ENCODE measurements at regions not wholly inside any gene's neighbourhood (a gene's known extent, or its start where the extent isn't known, plus 50 kb on each side); places are given as distances from the start of the nearest gene placed in this dataset.
"Not testable (repeated sequence)": the region's sequence is repeated elsewhere in the genome, so short reads cannot be mapped to it uniquely, and the experiment has no call there.

DNA sequence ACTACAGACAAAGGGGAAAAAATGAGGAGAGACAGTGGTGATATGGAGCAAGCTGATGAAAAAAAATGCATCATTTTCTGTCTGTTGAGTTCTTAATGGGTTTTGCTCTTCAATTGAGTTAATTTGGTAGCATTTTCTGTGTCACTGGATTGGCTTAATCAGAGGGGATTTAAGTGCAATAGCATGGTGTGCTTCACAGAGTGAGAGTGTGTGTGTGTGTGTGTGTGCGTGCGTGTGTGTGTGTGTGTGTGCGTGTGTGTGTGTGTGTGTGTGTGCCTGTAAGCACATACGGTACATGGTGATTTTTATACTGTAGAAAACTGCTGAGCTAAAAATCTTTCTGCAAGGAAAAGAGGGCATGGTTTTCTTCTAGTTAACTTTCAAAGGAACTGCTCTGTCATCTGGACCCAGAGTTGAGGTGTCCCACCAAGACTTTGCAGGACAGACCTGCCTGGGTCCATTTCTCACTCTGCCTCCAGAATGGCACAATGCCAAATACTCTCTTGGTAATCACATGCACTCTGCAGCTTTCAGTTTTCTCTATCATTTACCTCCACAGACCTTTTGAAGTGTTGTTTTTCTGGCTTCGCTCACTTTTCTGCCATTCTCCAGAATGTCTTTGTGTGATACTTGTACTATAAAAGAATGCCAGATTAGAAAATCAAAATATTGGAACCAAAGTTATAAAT is 952.6 kb upstream of the SOX9 start:
- intact Hi-C loops (cut with DNase I): no loop called here
- no peak for DNase-seq (ENCODE audit: low spot score)

DNA sequence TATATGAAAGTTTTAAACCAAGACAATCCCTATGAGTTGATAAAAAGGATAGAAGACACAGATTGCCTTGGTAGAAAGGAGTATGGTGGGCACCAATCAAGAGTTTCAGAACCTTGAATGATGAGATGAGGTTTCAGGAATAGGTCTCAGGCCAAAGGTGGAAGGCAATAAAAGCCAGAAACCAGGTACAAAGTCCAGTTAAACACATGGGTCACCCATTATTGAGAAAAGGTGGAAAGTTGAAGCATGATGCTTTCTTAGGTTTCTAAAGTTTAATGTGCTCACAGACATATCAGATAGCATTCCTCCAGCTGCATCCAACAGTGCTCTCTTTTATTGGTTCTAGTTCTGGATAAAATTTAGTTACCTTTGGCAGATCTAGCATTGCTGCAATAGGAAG is 950.8 kb upstream of the SOX9 start:
- intact Hi-C loops (cut with DNase I): no loop called here
- no peak for DNase-seq (ENCODE audit: low spot score)

DNA sequence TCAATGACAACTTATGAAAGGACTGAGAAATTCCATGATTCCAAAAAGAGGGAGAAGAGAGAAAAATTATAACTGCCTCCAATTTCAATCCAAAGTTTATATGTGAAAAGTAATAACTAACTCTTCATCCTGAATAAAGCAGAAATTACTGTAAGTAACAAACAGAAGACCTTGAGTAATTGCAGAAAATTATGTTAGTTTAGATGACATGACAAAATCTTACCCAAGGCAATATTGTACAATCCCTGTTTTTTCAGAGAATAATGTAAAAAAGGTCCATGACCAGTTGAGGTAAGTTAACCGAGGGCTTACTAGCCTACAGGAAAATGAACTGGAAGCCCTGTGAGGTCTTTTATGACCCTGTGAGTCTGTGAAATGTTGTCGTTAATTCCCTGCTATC is 949.5 kb upstream of the SOX9 start:
- DNase-seq (ENCODE audit: low spot score): no peak
- intact Hi-C loops (cut with DNase I): no loop called here

DNA sequence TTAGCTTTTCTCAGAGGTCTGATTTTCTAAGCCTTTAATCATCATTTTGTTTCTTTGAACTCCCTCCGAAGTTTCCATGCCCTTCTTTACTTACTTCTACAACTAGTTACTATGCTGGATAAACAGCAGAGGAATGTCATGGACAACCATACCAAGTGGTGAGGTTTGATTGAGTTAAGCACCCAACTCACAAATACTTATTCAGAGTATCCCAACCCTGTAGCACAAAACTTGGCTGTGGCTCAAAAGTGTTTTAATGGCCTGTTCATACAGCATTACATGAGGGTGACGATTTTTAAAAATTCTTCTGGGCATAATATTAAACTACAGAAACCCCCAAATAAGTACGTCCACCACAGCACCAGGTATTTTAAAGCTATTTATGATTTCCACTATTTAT is 946.8 kb upstream of the SOX9 start:
- intact Hi-C loops (cut with DNase I): no loop called here
- DNase-seq (ENCODE audit: low spot score): no peak

DNA sequence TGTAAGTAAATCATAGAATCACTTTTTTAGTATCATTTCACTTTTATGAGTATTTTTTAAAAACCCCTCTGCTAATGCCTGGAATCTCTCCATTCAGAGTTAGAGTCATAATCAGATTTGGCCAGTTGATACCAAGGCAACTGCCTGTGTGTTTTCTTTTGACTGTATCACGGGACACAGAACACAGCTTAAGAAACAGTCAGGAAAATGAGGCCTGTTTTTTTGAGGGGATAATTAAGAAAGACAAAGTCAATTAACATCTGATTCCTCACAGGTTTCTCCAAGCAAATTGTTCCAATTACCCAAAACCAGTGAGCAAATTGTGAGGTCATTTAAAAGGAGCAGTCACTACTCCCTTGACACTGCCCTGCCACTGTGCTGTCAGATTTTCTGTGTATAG is 944.5 kb upstream of the SOX9 start:
- no peak for DNase-seq (ENCODE audit: low spot score)
- intact Hi-C loops (cut with DNase I): no loop called here

DNA sequence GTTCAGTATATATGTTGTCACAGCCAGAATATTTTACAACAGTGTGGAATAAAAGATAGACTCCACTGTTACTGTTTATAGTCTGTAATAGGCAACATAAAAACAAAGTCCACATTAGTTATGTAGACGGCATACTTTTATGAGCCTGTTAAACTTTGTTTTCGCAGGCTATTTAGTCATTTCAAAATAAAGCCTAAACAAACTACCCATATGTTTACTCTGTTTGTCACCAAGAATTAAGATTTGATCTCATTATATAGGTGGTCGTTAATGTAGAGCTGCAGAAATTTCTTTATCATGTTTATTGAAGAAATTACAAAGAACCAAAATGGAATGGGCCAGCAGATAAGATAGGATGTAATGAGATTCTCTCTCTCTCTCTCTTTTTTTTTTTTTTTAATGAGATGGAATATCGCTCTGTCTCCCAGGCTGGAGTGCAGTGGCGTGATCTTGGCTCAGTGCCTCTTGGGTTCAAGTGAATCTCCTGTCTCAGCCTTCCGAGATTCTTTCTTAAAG is 943.8 kb upstream of the SOX9 start:
- intact Hi-C loops (cut with DNase I): no loop called here
- DNase-seq (ENCODE audit: low spot score): no peak

DNA sequence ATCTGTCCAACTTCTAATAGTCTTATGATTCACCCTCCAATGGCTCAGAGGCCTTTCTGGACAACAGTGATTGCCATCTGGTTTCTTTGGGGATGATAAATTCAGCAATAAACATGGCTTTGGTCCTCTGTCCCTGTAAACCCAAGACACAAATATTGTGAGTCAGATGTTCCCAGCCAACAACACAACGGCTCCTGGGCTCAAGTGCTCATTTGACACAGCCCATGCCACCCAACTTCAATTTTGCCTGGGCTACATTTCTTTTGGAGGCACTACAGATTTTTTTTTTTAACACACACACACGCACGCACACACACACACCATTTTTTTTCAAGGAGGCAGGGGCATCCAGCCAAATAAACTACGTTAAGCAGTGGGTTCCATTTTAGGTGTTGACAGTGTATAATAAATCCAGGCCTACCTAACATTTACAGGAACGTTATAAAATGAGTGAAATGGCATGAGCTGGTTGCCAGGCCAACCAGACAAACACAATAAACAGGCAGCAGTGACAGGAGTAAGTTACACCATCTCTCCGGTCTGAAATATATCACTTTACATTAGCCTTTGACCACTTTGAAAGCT is 939.9 kb upstream of the SOX9 start:
- intact Hi-C loops (cut with DNase I): no loop called here
- DNase-seq (ENCODE audit: low spot score): no peak

DNA sequence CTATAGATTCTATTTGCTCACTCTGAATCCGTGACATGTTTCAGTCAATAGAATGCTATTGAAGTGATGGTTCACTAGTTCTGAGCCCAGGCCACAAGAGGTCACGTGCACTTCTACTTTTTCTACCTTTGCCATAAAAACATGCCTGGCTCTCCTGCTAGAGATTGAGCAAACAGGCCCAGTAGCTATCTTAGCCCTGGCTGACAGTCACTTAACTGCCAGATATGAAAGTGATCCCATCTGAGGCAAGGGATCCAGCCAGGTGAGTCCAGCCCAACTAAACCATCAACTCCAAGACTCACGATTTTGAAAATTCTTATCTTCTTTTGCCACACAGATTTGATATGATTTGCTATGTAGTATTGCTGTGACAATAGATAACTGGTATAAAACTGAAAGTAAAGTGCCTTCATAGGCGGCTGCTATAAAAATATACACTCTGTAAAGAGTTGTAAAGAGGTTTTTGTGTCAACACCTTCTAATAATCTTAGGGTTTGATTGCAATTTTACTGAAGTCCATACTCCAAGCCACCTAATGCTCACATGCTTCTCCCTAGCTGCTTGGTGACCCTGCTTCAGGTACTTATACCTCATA is 937.7 kb upstream of the SOX9 start:
- DNase-seq (ENCODE audit: low spot score): no peak
- intact Hi-C loops (cut with DNase I): no loop called here

DNA sequence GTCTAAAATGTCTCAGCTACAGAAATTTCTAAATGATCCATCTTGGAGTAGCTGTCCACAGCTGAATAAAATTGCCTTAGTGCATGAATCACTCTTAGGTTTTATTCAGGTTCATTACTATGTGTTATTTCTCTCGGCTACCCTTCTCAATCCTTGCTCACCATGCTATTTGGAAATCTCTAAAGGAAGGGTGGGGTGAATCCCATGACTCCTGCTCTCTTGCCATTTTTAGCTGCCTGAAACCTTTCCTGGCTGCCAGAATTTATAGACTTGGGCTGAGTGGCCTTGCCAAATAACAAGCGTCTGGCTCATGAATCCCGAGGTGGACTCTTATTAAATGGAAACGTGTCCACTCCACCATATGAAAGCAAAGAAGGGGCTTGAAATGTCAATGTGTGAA is 936.1 kb upstream of the SOX9 start:
- no peak for DNase-seq (ENCODE audit: low spot score)
- intact Hi-C loops (cut with DNase I): no loop called here

DNA sequence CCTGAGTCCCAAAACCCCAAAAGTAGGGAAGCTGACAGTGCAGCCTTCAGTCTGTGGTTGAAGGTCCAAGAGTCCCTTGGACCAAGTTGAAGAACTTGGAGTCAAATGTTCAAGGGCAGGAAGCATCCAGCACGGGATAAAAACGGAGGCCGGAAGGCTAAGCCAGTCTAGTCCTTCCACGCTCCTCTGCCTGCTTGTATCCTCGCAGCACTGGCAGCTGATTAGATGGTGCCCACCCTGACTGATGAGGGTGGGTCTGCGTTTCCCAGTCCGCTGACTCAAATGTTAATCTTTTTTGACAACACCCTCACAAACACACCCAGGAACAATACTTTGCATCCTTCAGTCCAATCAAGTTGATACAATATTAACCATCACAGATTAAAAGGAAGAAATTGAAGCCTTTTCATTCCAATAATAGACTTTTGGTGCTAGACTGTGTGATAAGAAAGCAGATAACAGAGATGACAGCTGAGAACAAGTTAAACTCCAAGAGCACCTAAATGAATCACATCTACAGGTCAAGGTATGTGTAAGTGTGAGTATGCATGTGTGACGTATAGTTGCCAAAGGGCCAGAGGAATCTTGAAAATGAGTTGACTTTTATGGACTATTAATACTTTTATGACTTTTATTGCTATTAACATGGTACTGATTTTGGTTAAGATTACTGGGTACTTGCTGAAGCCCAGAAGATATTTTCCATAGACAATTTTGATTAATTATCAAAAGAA is 933.5 kb upstream of the SOX9 start:
- DNase-seq (ENCODE audit: low spot score): no peak
- intact Hi-C loops (cut with DNase I): no loop called here

DNA sequence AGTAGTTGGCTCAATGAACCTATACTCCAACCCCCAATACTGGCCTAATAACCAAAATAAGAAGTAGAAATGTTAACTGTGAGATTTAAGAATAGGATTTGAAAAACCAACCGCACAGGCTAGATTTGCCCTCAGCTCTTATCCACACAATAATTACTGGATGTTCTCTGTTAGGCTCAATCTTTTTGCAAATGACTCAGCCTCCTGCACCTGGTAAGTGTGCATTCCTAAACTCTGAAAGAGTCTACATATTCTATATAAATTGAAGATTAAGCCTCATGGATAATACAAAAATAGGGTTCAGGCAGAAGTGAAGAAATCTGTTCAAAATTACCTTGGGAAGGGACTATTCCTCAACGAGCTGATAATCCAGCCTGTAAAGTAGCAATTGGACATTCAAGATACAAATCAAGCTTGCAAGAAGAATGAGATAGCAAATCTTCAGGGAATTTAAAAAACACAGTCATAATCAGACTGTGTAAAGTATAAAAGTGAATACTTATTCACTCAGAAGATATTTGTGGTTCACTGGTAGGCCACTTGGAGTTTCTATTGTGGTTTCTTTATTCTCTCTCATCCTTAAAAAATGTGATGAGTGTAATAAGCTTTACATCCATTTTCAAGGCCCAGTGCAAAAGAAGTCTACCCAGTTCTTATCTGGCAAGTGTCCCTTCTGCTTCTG is 931.9 kb upstream of the SOX9 start:
- no peak for DNase-seq (ENCODE audit: low spot score)
- intact Hi-C loops (cut with DNase I): no loop called here

DNA sequence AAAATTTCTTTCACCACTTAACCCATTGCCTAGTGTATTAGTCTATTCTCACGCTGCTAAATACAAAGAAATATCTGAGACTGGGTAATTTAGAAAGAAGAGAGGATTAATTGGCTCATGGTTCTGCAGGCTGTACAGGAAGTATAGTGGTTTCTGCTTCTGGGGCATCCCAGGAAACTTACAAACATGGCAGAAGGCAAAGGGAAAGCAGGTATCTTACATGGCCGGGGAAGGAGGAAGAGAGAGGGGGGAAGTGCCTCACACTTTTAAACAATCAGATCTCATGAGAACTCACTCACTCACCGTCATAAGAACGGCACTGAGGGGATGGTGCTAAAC is 931.4 kb upstream of the SOX9 start:
- intact Hi-C loops (cut with DNase I): no loop called here
- DNase-seq (ENCODE audit: low spot score): no peak

DNA sequence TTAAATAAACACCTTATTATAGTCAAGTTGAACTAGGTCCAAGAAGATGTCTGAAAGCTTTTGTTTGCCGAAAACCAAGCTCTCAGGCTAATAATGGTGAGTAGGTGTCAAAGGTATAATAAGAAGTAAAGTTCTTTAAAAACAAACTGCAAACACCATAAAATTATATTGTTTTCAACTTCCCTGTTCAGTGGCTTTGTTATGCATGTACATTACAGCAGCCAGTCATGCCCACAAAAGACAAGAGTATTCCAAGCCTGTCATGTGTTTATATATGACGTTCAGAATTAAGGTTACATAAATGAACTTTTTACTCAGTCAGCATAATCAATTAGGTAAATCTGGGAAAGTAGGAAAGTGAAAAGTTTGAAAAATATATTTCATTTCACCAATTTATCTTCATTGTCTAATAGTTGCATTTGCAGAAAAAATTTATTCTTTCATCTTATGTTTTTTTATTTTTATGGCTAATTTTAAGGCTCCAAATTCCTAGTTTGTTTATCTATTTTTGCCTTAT is 928.7 kb upstream of the SOX9 start:
- DNase-seq (ENCODE audit: low spot score): no peak
- intact Hi-C loops (cut with DNase I): no loop called here

DNA sequence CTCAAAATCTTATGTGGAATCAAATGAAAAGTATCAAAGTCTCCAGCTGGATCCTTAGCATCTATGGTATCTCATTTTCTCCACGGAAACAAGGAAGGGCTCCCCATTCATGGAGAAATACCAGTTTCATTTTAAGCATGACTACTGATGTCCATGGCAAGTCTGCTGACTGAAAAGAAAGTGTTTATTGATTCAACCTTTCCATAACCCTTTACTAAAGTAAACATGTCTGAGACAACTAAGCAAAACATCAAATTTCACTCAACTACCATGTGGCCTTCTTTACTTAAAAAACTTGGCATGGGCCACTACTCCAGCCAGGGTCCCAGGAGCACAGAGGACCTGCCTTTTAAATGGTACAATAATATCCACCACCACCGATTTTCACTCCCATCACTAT is 928.0 kb upstream of the SOX9 start:
- no peak for DNase-seq (ENCODE audit: low spot score)
- intact Hi-C loops (cut with DNase I): no loop called here

DNA sequence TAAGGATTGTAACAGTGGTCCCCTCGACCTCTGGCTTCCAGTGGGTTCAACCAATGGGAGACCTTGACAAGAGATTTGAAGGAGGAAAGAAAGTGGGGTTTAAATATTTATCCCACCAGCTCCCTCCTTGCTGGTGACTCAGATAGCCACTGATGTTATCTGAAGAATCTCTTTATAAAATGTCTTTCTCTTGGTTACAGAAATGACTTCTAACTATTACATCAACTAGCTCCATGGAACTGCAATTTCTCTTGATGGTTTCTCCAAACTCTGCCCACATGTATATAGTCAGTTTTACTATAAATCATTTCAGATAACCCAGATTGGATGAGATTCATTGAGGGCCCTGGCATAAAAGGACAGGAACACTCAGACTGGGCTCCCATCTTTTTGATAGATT is 920.2 kb upstream of the SOX9 start:
- intact Hi-C loops (cut with DNase I): no loop called here
- DNase-seq (ENCODE audit: low spot score): no peak

DNA sequence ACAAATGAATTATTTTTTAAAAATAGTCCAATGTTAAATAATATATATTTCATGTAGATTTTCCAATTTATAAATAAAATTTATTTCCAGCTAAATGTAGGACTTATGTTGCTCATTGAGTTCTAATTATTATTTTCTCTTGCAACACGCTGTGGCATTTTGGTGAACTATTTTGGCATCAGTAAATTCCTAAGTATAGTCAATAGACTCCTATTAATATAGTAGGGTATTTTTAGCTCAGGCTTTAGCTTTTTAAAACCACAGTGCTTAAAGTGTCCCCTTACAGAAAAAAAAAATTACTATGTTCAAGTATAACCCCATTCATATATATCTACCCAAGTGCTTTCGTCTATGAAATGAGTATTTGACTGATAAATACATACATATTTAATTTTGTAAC is 919.2 kb upstream of the SOX9 start:
- intact Hi-C loops (cut with DNase I): no loop called here
- DNase-seq (ENCODE audit: low spot score): no peak

DNA sequence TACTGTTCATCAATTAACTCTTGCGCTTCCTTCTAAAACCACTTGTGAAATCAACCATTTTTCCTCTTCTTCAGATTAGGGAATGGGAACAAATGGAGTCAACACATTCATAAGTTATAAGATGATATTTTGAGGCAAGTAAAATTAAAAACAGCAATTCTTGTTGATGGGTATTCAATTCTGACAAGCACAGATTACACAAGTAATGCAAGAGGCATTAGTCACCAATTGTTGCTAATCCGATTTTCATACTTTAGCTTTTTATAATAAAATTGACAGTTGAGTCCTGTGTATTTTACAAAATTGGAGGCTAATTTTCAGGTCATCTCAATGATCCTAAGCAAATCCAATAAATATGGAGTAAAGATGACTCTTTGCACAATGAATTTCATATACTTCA is 918.4 kb upstream of the SOX9 start:
- intact Hi-C loops (cut with DNase I): no loop called here
- no peak for DNase-seq (ENCODE audit: low spot score)

DNA sequence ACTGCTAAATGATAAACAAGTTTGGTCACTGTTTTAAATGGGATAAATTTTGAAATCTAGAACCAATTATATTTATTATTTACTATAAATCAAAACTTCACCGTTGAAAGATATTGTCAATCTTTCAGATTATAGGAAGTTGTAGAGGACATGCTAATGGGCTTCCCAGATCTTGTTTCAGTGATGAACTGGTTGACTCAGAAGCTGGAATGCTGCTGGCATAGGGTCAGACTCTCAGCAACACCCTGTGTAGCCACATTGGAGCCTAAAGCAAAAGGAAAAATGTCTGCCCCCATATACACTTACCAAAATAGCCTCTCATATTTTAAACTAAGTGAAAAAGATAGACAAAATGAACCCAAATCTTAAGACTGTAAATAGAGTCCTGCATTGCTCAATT is 916.9 kb upstream of the SOX9 start:
- intact Hi-C loops (cut with DNase I): no loop called here
- no peak for DNase-seq (ENCODE audit: low spot score)

DNA sequence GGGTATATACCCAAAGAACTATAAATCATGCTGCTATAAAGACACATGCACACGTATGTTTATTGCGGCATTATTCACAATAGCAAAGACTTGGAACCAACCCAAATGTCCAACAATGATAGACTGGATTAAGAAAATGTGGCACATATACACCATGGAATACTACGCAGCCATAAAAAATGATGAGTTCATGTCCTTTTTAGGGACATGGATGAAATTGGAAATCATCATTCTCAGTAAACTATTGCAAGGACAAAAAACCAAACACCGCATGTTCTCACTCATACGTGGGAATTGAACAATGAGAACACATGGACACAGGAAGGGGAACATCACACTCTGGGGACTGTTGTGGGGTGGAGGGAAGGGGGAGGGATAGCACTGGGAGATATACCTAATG is 914.9 kb upstream of the SOX9 start:
- intact Hi-C loops (cut with DNase I); DNase-seq (ENCODE audit: low spot score): not testable (repeated sequence)

DNA sequence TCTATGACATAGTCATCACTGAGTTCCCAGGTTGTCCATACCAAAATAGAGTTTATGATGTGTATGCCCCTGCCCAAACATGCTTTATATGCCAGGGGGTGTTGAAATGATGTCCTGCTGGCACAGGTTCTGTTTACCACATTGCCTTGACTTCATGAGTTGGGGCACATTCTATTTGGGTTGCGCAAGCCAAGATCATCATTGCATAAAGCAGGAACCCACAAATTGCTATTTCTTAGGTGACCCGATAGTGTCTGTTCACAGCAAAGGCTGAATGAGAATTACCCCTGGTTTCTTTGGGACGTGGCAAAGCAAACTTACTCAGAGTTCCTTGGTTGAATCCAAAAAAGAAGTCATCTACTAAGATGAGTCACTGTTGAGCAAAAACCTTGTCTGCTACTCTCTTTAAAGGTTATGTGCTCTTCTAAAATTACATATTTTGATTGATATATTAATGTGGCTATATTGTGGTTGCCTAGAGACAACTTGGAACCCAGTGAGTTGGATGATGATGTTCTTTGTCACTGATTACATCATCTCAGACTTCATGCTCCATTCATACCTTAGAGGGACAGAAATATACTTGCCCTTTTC is 912.6 kb upstream of the SOX9 start:
- DNase-seq (ENCODE audit: low spot score): no peak
- intact Hi-C loops (cut with DNase I): no loop called here
